H1 (cell line): ENCODE measurements at regions not wholly inside any gene's neighbourhood (a gene's known extent, or its start where the extent isn't known, plus 50 kb on each side); places are given as distances from the start of the nearest gene placed in this dataset.

Experiments
- CTCF ChIA-PET: fragments of 300-600 bp; sonication (Branson Sonifier 250); formaldehyde crosslinking; loops from one replicate; lab custom pipeline; 2021; ENCODE audit not compliant: partially characterized antibody; lab: Charles Lee
- POLR2A ChIA-PET: fragments of 300-600 bp; sonication (Branson Sonifier 250); formaldehyde crosslinking; loops from one replicate; lab custom pipeline; 2021; ENCODE audit warnings: inconsistent platforms; ENCODE audit not compliant: partially characterized antibody; lab: Charles Lee
- DNase-seq, 2 experiments: peaks; one replicate each; pipeline versions ENCODE4 v3.0.0 to v3.0.0-alpha.2; 2010 to 2022; ENCODE audit warnings: low spot score in 2 of 2, low read depth in 1 of 2, mixed read lengths in 1 of 2
- FAIRE-seq: peaks from 2 replicates; lab custom pipeline; 2011; peaks lifted over from hg19 to GRCh38; lab: Jason Lieb, UNC
- H2AFZ ChIP-seq: 2 replicates; pipeline ENCODE4 v1.8.1; 2012; ENCODE audit warnings: low read length, inconsistent platforms
- H2AK5ac ChIP-seq: 2 replicates; pipeline ENCODE4 v1.6.1; 2013; ENCODE audit warnings: low read depth, low read length
- H2BK120ac ChIP-seq: replicated peaks from 2 replicates; pipeline ENCODE3; 2013; ENCODE audit warnings: low read depth, low read length, inconsistent platforms
- H2BK12ac ChIP-seq: 2 replicates; pipeline ENCODE4 v1.6.1; 2013; ENCODE audit warnings: low read depth, low read length
- H2BK15ac ChIP-seq: 2 replicates; pipeline ENCODE4 v1.6.1; 2013; ENCODE audit warnings: low read length
- H2BK20ac ChIP-seq: 2 replicates; pipeline ENCODE4 v1.6.1; 2013; ENCODE audit warnings: low read length
- H2BK5ac ChIP-seq: 2 replicates; pipeline ENCODE4 v1.6.1; 2013; ENCODE audit warnings: low read depth, low read length
- H3K14ac ChIP-seq: 2 replicates; pipeline ENCODE4 v1.6.1; 2013; ENCODE audit warnings: inconsistent platforms; ENCODE audit not compliant: insufficient read length
- H3K18ac ChIP-seq: 2 replicates; pipeline ENCODE4 v1.6.1; 2013; ENCODE audit warnings: low read length; ENCODE audit errors: extremely low read depth
- H3K23ac ChIP-seq: 2 replicates; pipeline ENCODE4 v1.6.1; 2013; ENCODE audit warnings: inconsistent platforms; ENCODE audit not compliant: insufficient read length
- H3K23me2 ChIP-seq: 2 replicates; pipeline ENCODE4 v1.6.1; 2013; ENCODE audit warnings: low read depth, low read length
- H3K27ac ChIP-seq: 2 replicates; pipeline ENCODE4 v1.6.1; 2011; ENCODE audit warnings: low read depth, low read length, inconsistent platforms
- H3K27me3 ChIP-seq, 4 experiments: replicated peaks in 1 of 4; 1 replicate in 1 of 4; 2 replicates in 3 of 4; pipeline versions ENCODE4 v1.6.1 to v1.8.1; 2011 to 2013; ENCODE audit warnings: low read length in 3 of 4, mild to moderate bottlenecking in 3 of 4, inconsistent platforms in 2 of 4, mixed read lengths in 2 of 4, moderate library complexity in 1 of 4; ENCODE audit not compliant: control insufficient read depth in 3 of 4, insufficient read depth in 3 of 4; ENCODE audit errors: extremely low read depth in 1 of 4
- H3K36me3 ChIP-seq, 4 experiments: 2 replicates each; pipeline versions ENCODE4 v1.6.1 to v1.8.1; 2011 to 2013; ENCODE audit warnings: mild to moderate bottlenecking in 4 of 4, low read length in 3 of 4, moderate library complexity in 2 of 4, control low read depth in 1 of 4, inconsistent platforms in 1 of 4; ENCODE audit not compliant: insufficient read depth in 4 of 4, control insufficient read depth in 2 of 4
- H3K4ac ChIP-seq: replicated peaks from 2 replicates; pipeline ENCODE3; 2013; ENCODE audit warnings: low read length, low read depth, mixed read lengths, inconsistent platforms; ENCODE audit not compliant: insufficient read length
- H3K4me1 ChIP-seq, 4 experiments: replicated peaks in 1 of 4; 1 replicate in 1 of 4; 2 replicates in 3 of 4; pipeline versions ENCODE4 v1.6.1 to v1.8.1; 2011 to 2013; ENCODE audit warnings: low read length in 3 of 4, inconsistent platforms in 2 of 4, mixed read lengths in 1 of 4; ENCODE audit not compliant: insufficient read depth in 4 of 4, control insufficient read depth in 3 of 4
- H3K4me2 ChIP-seq, 2 experiments: 2 replicates each; pipeline versions ENCODE4 v1.6.1 to v1.8.1; 2011 to 2013; ENCODE audit warnings: low read depth in 2 of 2, low read length in 2 of 2, control low read depth in 1 of 2, inconsistent platforms in 1 of 2, mild to moderate bottlenecking in 1 of 2; ENCODE audit not compliant: insufficient read depth in 1 of 2
- H3K4me3 ChIP-seq, 4 experiments: fragments of 200-600, 300-600 bp in 1 of 4; sonication (generic), shearing (Covaris generic), sonication (Bioruptor Twin) in 1 of 4; 2 replicates each; pipeline versions ENCODE4 v1.5.1 to v1.8.1; 2011 to 2016; ENCODE audit warnings: low read length in 4 of 4, low read depth in 3 of 4, control low read depth in 2 of 4, inconsistent platforms in 2 of 4, mild to moderate bottlenecking in 2 of 4, mixed read lengths in 1 of 4, moderate library complexity in 1 of 4; ENCODE audit not compliant: insufficient read depth in 2 of 4; ENCODE audit errors: extremely low read depth in 1 of 4
- H3K56ac ChIP-seq: replicated peaks from 2 replicates; pipeline ENCODE3; 2013; ENCODE audit warnings: low read depth, mild to moderate bottlenecking, mixed read lengths, low read length, inconsistent platforms; ENCODE audit not compliant: insufficient read length
- H3K79me1 ChIP-seq: 2 replicates; pipeline ENCODE4 v1.6.1; 2013; ENCODE audit warnings: low read depth, low read length, control low read depth
- H3K79me2 ChIP-seq, 2 experiments: 2 replicates each; pipeline versions ENCODE4 v1.6.1 to v1.8.1; 2012 to 2013; ENCODE audit warnings: low read length in 2 of 2, mild to moderate bottlenecking in 2 of 2, inconsistent platforms in 1 of 2; ENCODE audit not compliant: insufficient read depth in 2 of 2, control insufficient read depth in 1 of 2
- H3K9ac ChIP-seq, 4 experiments: replicated peaks in 1 of 4; 1 replicate in 1 of 4; 2 replicates in 3 of 4; pipeline versions ENCODE4 v1.6.1 to v1.8.1; 2011 to 2013; ENCODE audit warnings: low read depth in 3 of 4, low read length in 3 of 4, control low read depth in 2 of 4, mild to moderate bottlenecking in 2 of 4, moderate library complexity in 2 of 4, inconsistent platforms in 1 of 4; ENCODE audit errors: extremely low read depth in 1 of 4
- H3K9me3 ChIP-seq, 2 experiments: 2 replicates each; pipeline versions ENCODE4 v1.6.1 to v1.8.1; 2012 to 2013; ENCODE audit warnings: mild to moderate bottlenecking in 2 of 2, moderate library complexity in 2 of 2, control low read depth in 1 of 2, inconsistent platforms in 1 of 2, low read depth in 1 of 2, low read length in 1 of 2, mixed read lengths in 1 of 2; ENCODE audit not compliant: insufficient read depth in 2 of 2
- H4K20me1 ChIP-seq, 2 experiments: replicated peaks in 1 of 2; 2 replicates each; pipeline versions ENCODE3 to v1.8.1; 2011 to 2013; ENCODE audit warnings: inconsistent platforms in 2 of 2, low read length in 2 of 2, mild to moderate bottlenecking in 1 of 2; ENCODE audit not compliant: insufficient read depth in 2 of 2, control insufficient read depth in 1 of 2
- H4K5ac ChIP-seq: 2 replicates; pipeline ENCODE4 v1.6.1; 2013; ENCODE audit warnings: low read length, low read depth, mixed read lengths, inconsistent platforms; ENCODE audit not compliant: insufficient read length
- H4K8ac ChIP-seq: 2 replicates; pipeline ENCODE4 v1.8.0; 2013; ENCODE audit warnings: mild to moderate bottlenecking, moderate library complexity, low read length, inconsistent platforms; ENCODE audit not compliant: insufficient read depth; ENCODE audit errors: extremely low read depth
- H4K91ac ChIP-seq: replicated peaks from 2 replicates; pipeline ENCODE3; 2013; ENCODE audit warnings: low read length, mixed read lengths, inconsistent platforms; ENCODE audit not compliant: insufficient read length
- KDM5A ChIP-seq: fragments of 200-600 bp; IDR thresholded peaks from 2 replicates; pipeline ENCODE4 v1.7.1; 2012; ENCODE audit warnings: mild to moderate bottlenecking, low read length, inconsistent platforms, mixed read lengths
- POU5F1 ChIP-seq: IDR thresholded peaks from 2 replicates; pipeline ENCODE4 v1.6.1; 2011; ENCODE audit warnings: low read depth, mild to moderate bottlenecking, low read length, moderate library complexity
- USF2 ChIP-seq: IDR thresholded peaks from 2 replicates; pipeline ENCODE4 v1.6.1; 2011; ENCODE audit warnings: low read length, improper control_type of control experiment
- WGBS, 2 experiments: shearing (Covaris generic) in 1 of 2; methylation state at CpG; one replicate each; pipeline versions ENCODE4 v1.1.6 to v1.1.7; 2013 to 2015; ENCODE audit warnings: low lambda C conversion rate in 2 of 2, mixed read lengths in 2 of 2, inconsistent platforms in 1 of 2, low coverage in 1 of 2, missing lambda C conversion rate in 1 of 2; ENCODE audit not compliant: insufficient replicate concordance in 2 of 2, insufficient coverage in 1 of 2, insufficient read length in 1 of 2; ENCODE audit errors: extremely low coverage in 1 of 2, missing lambda C conversion rate in 1 of 2; 5-methylcytosine and 5-hydroxymethylcytosine counted together

DNA sequence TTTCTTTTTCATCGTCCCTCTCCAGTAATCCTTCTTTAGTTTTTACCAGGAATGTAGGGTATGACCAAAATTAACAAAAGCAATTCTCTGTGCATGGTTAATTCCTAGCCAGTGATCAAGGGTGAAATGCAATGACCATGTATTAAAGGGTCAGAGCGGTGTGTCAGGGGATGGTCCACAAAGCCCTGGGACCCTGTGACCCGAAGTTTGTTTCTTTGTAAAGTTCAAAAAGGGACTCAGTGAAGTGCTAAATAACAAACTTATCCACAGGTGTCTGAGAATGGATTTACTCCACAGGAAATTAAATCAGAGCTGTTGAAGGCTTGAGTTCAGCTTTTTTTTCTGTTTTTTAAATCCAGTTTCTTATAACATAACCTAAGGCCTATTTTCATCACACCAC lies 375.7 kb downstream of the GJA1 start:
- no peaks in the 10 kb centered on the region for H3K79me1 ChIP-seq
- FAIRE-seq (no peak), DNase-seq (no peak)
- no peaks in the 10 kb centered on the region for H3K9me3 ChIP-seq
- H3K4ac ChIP-seq, result no peak overlapping the region
- H2BK12ac ChIP-seq, result no peak overlapping the region
- no peak overlapping the region for H3K23ac ChIP-seq
- no peak overlapping the region for H3K4me2 ChIP-seq
- no peak overlapping the region for H3K27ac ChIP-seq
- H3K14ac ChIP-seq, result no peak overlapping the region
- no peak overlapping the region for H4K91ac ChIP-seq
- no peak overlapping the region for H4K8ac ChIP-seq
- H2BK120ac ChIP-seq, result no peak overlapping the region
- WGBS, 2 experiments, result 92% methylated on average over 3 of the region's 3 CpGs; no CpG with 5 or more reads in 1 of the 2 experiments
- H3K18ac ChIP-seq, result no peak overlapping the region
- H3K79me2 ChIP-seq, result no peaks in the 10 kb centered on the region
- H3K27me3 ChIP-seq, result no peaks in the 10 kb centered on the region
- no peaks in the 10 kb centered on the region for H3K4me1 ChIP-seq
- no peak overlapping the region for H2BK15ac ChIP-seq
- no peak overlapping the region for H3K56ac ChIP-seq
- H2AK5ac ChIP-seq, result no peak overlapping the region
- CTCF ChIA-PET, result no interaction called here
- H3K23me2 ChIP-seq, result no peaks in the 10 kb centered on the region
- H3K4me3 ChIP-seq, result no peak overlapping the region
- no peak overlapping the region for H2AFZ ChIP-seq
- no peak overlapping the region for H2BK20ac ChIP-seq
- H2BK5ac ChIP-seq, result no peak overlapping the region
- H4K20me1 ChIP-seq, result no peaks in the 10 kb centered on the region
- POLR2A ChIA-PET, result no interaction called here
- no peak overlapping the region for H3K9ac ChIP-seq
- TF ChIP-seq POU5F1 (no peak), USF2 (no peak), KDM5A (no peak)
- H4K5ac ChIP-seq, result no peak overlapping the region
- no peaks in the 10 kb centered on the region for H3K36me3 ChIP-seq
